Neural progenitor cell (in vitro differentiated cells): ENCODE measurements at regions not wholly inside any gene's neighbourhood (a gene's known extent, or its start where the extent isn't known, plus 50 kb on each side); places are given as distances from the start of the nearest gene placed in this dataset.

Source experiments
- DNase-seq: peaks from one replicate; pipeline ENCODE4 v3.0.0-alpha.2; 2016; ENCODE audit warnings: low spot score
- H2AFZ ChIP-seq: fragments of 200-600 bp; sonication (generic); replicated peaks from 2 replicates; pipeline ENCODE4 v1.6.1; 2016; ENCODE audit warnings: antibody characterized with exemption
- H3F3A ChIP-seq: fragments of 200-600 bp; sonication (generic); 2 replicates; pipeline ENCODE4 v1.6.1; 2016; ENCODE audit warnings: antibody characterized with exemption, low read depth
- H3K27ac ChIP-seq: fragments of 200-600 bp; sonication (generic); 2 replicates; pipeline ENCODE4 v1.5.1; 2016; ENCODE audit warnings: mild to moderate bottlenecking
- H3K27me3 ChIP-seq: fragments of 200-600 bp; sonication (generic); 2 replicates; pipeline ENCODE4 v1.6.1; 2016; ENCODE audit warnings: mild to moderate bottlenecking, moderate library complexity
- H3K36me3 ChIP-seq: fragments of 200-600 bp; sonication (generic); 2 replicates; pipeline ENCODE4 v1.5.1; 2016
- H3K4me1 ChIP-seq: fragments of 200-600 bp; sonication (generic); 2 replicates; pipeline ENCODE4 v1.6.1; 2016; ENCODE audit warnings: mixed run types
- H3K4me2 ChIP-seq: fragments of 200-600 bp; sonication (generic); 2 replicates; pipeline ENCODE4 v1.6.1; 2016
- H3K4me3 ChIP-seq: fragments of 200-600 bp; sonication (generic); 2 replicates; pipeline ENCODE4 v1.5.1; 2016
- H3K79me2 ChIP-seq: fragments of 200-600 bp; sonication (generic); 2 replicates; pipeline ENCODE4 v1.6.1; 2016; ENCODE audit warnings: low read depth
- H3K9ac ChIP-seq: fragments of 200-600 bp; sonication (generic); 2 replicates; pipeline ENCODE4 v1.6.1; 2016
- H3K9me3 ChIP-seq: fragments of 200-600 bp; sonication (generic); 2 replicates; pipeline ENCODE4 v1.5.1; 2016; ENCODE audit warnings: low read depth
- H4K20me1 ChIP-seq: fragments of 200-600 bp; sonication (generic); 2 replicates; pipeline ENCODE4 v1.6.1; 2016; ENCODE audit warnings: low read depth
- H3K27ac Mint-ChIP-seq: 3 replicates; pipeline ENCODE4 v1.8.0; 2021; ENCODE audit warnings: mixed read lengths
- H3K27me3 Mint-ChIP-seq: 2 replicates; pipeline ENCODE4 v1.8.0; 2022; ENCODE audit warnings: low read depth, mild to moderate bottlenecking, inconsistent platforms, moderate library complexity, mixed read lengths; ENCODE audit not compliant: insufficient read depth
- H3K36me3 Mint-ChIP-seq: 3 replicates; pipeline ENCODE4 v1.8.0; 2021; ENCODE audit warnings: mixed read lengths
- H3K4me1 Mint-ChIP-seq: 3 replicates; pipeline ENCODE4 v1.8.0; 2021; ENCODE audit warnings: mixed read lengths
- H3K4me3 Mint-ChIP-seq: 3 replicates; pipeline ENCODE4 v1.8.0; 2021; ENCODE audit warnings: mild to moderate bottlenecking, moderate library complexity, mixed read lengths
- H3K9me3 Mint-ChIP-seq: 3 replicates; pipeline ENCODE4 v1.8.0; 2020; ENCODE audit warnings: mixed read lengths
- EZH2 ChIP-seq: fragments of 200-600 bp; sonication (generic); IDR thresholded peaks from 2 replicates; pipeline ENCODE4 v1.6.1; 2017; ENCODE audit warnings: antibody characterized with exemption, mild to moderate bottlenecking, moderate library complexity
- EZH2phosphoT487 ChIP-seq: fragments of 200-600 bp; sonication (generic); IDR thresholded peaks from 2 replicates; pipeline ENCODE4 v1.6.1; 2017; ENCODE audit warnings: antibody characterized with exemption
- TF ChIP-seq, protein P1 (sequence below): fragments of 200-600 bp; sonication (generic); IDR thresholded peaks from 2 replicates; pipeline ENCODE4 v1.5.1; 2017; ENCODE audit warnings: antibody characterized with exemption, mild to moderate bottlenecking

GRCh38 chr5:156197042-156197635 lies 129.8 kb upstream of the SGCD start:
- Histone ChIP-seq H3K36me3 (no peaks in the 10 kb centered on the region), H3K9me3 (no peaks in the 10 kb centered on the region), H3F3A (no peaks in the 10 kb centered on the region), H3K4me1 (peaks cover 7% of the 10 kb centered on the region), H3K9ac (no peak overlapping the region), H4K20me1 (no peaks in the 10 kb centered on the region), H3K27ac (no peak overlapping the region), H3K4me3 (no peak overlapping the region), H3K27me3 (no peaks in the 10 kb centered on the region), H3K79me2 (no peaks in the 10 kb centered on the region), H2AFZ (no peak overlapping the region), H3K4me2 (no peak overlapping the region)
- Mint-ChIP-seq H3K9me3 (no peaks in the 10 kb centered on the region), H3K4me1 (peaks cover 9% of the 10 kb centered on the region), H3K27ac (no peak overlapping the region), H3K27me3 (no peaks in the 10 kb centered on the region), H3K36me3 (no peaks in the 10 kb centered on the region), H3K4me3 (no peak overlapping the region)
- no peak for TF ChIP-seq EZH2phosphoT487
- TF ChIP-seq, protein P1, sequence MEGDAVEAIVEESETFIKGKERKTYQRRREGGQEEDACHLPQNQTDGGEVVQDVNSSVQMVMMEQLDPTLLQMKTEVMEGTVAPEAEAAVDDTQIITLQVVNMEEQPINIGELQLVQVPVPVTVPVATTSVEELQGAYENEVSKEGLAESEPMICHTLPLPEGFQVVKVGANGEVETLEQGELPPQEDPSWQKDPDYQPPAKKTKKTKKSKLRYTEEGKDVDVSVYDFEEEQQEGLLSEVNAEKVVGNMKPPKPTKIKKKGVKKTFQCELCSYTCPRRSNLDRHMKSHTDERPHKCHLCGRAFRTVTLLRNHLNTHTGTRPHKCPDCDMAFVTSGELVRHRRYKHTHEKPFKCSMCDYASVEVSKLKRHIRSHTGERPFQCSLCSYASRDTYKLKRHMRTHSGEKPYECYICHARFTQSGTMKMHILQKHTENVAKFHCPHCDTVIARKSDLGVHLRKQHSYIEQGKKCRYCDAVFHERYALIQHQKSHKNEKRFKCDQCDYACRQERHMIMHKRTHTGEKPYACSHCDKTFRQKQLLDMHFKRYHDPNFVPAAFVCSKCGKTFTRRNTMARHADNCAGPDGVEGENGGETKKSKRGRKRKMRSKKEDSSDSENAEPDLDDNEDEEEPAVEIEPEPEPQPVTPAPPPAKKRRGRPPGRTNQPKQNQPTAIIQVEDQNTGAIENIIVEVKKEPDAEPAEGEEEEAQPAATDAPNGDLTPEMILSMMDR = no peak
- no peak for TF ChIP-seq EZH2
- DNase-seq = no peak

DNA sequence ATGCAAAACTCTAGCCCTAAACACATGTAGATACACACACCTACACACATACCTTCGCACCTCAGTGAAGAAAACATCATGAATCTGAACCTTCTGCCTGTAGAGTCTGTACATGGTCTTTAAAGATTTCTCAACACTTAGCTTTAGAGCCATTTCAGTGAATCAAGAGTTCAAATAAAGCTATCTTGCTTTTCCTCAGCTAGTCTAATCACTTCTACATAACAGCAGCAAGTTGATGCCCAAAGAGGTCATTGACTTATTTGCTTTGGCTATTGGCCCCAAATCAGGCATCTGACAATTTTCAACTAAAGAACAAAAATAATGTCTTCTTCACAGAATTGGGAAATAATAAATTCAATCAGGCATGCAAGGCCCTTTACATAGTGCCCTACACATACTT lies 127.9 kb upstream of the SGCD start:
- no peak overlapping the region for H2AFZ ChIP-seq
- H3K27ac Mint-ChIP-seq = no peak overlapping the region
- H3K36me3 ChIP-seq = no peaks in the 10 kb centered on the region
- no peaks in the 10 kb centered on the region for H3K9me3 Mint-ChIP-seq
- TF ChIP-seq, protein P1 = no peak
- TF ChIP-seq EZH2 = no peak
- no peak for TF ChIP-seq EZH2phosphoT487
- no peak overlapping the region for H3K4me2 ChIP-seq
- H3K4me1 Mint-ChIP-seq = peaks cover 12% of the 10 kb centered on the region
- no peak overlapping the region for H3K4me3 Mint-ChIP-seq
- H3K27me3 Mint-ChIP-seq = no peaks in the 10 kb centered on the region
- H3K4me3 ChIP-seq = no peak overlapping the region
- H3K9me3 ChIP-seq = no peaks in the 10 kb centered on the region
- peaks cover 6% of the 10 kb centered on the region for H3K4me1 ChIP-seq
- no peak overlapping the region for H3K9ac ChIP-seq
- no peak overlapping the region for H3K27ac ChIP-seq
- no peaks in the 10 kb centered on the region for H3K79me2 ChIP-seq
- no peak for DNase-seq
- H3K27me3 ChIP-seq = no peaks in the 10 kb centered on the region
- H3F3A ChIP-seq = no peaks in the 10 kb centered on the region
- H3K36me3 Mint-ChIP-seq = no peaks in the 10 kb centered on the region
- no peaks in the 10 kb centered on the region for H4K20me1 ChIP-seq

DNA sequence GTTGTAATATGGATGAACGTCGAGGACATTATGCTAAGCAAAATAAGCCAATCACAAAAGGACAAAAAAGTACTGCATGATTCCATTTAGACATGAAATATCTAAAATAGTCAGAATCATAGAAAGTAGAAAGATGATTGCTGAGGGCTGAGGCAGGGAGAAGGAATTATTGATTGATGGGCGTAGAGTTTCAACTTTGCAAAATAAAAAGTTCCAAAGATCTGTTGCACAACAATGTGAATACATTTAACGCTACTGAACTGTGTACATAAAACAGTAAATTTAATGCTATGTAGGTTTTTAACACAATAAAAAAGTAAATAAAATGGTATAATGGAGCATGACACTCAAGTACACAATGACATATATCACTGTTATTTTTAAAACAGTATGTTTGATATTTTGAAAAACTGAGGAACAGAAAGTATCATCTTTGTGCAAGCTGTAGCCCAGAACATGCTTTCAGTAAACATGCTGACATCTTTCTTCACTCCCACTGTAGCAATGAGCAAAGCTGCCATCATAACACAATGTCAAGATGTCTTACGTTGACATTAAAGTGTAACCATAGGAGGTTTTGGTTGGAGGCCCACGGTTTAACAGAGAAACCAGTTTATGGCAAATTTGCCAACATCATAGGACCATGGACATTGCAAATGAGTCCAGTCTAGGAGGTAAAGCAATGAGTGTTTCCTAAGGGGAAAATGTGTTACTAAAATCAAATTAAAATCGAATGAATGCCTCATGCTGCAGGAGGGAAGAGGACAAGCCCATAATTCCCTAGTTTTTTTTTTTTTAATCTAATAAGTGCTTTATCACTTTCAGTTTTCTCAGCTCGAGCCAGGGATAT lies 125.8 kb upstream of the SGCD start:
- no peak overlapping the region for H3K27ac ChIP-seq
- Mint-ChIP-seq H3K27ac (no peak overlapping the region), H3K4me1 (peaks cover 12% of the 10 kb centered on the region), H3K36me3 (no peaks in the 10 kb centered on the region), H3K9me3 (no peaks in the 10 kb centered on the region), H3K27me3 (no peaks in the 10 kb centered on the region), H3K4me3 (no peak overlapping the region)
- H3K4me1 ChIP-seq = peaks cover 6% of the 10 kb centered on the region
- TF ChIP-seq EZH2phosphoT487 = no peak
- TF ChIP-seq, protein P1 = no peak
- TF ChIP-seq EZH2 = no peak
- H3K4me3 ChIP-seq = no peak overlapping the region
- H3K9me3 ChIP-seq = no peaks in the 10 kb centered on the region
- H3K79me2 ChIP-seq = no peaks in the 10 kb centered on the region
- no peaks in the 10 kb centered on the region for H3F3A ChIP-seq
- no peaks in the 10 kb centered on the region for H4K20me1 ChIP-seq
- H3K27me3 ChIP-seq = no peaks in the 10 kb centered on the region
- no peak overlapping the region for H3K9ac ChIP-seq
- no peak overlapping the region for H2AFZ ChIP-seq
- H3K4me2 ChIP-seq = no peak overlapping the region
- DNase-seq = no peak
- no peaks in the 10 kb centered on the region for H3K36me3 ChIP-seq
